ENCODE measurements at regions not wholly inside any gene's neighbourhood (a gene's known extent, or its start where the extent isn't known, plus 50 kb on each side); places are given as distances from the start of the nearest gene placed in this dataset.

- no peak for TF ChIP-seq EZH2 (IDR thresholded peaks at IDR 0.05; ENCODE audit: borderline replicate concordance, low read length)
- no peak for TF ChIP-seq CTCF (IDR thresholded peaks at IDR 0.05; ENCODE audit: low read length)
These were observed 386.0 kb upstream of the GYPC start for GRCh38 chr2:126269911-126270310.
